DOHH2 (cell line): ENCODE measurements at regions not wholly inside any gene's neighbourhood (a gene's known extent, or its start where the extent isn't known, plus 50 kb on each side); places are given as distances from the start of the nearest gene placed in this dataset.

ENCODE experiments used
- H3F3A ChIP-seq: fragments of 200-600 bp; sonication (generic), shearing (Covaris generic); 2 replicates; pipeline ENCODE4 v1.6.0; 2016; ENCODE audit warnings: antibody characterized with exemption, mild to moderate bottlenecking; ENCODE audit not compliant: control insufficient read depth, insufficient read depth
- H3K27ac ChIP-seq: fragments of 200-600 bp; sonication (generic); 2 replicates; pipeline ENCODE4 v1.5.1; 2014; ENCODE audit warnings: low read depth, mild to moderate bottlenecking, low read length, moderate library complexity
- H3K27me3 ChIP-seq: fragments of 200-600 bp; sonication (generic); 2 replicates; pipeline ENCODE4 v1.6.1; 2014; ENCODE audit warnings: mild to moderate bottlenecking, low read length, mixed read lengths; ENCODE audit not compliant: control insufficient read depth
- H3K36me3 ChIP-seq: fragments of 200-600 bp; sonication (generic); 2 replicates; pipeline ENCODE4 v1.6.1; 2014; ENCODE audit warnings: mild to moderate bottlenecking, low read length, moderate library complexity, mixed read lengths; ENCODE audit not compliant: control insufficient read depth
- H3K4me1 ChIP-seq: fragments of 200-600 bp; sonication (generic); 2 replicates; pipeline ENCODE4 v1.6.1; 2014; ENCODE audit warnings: mild to moderate bottlenecking, low read length, mixed read lengths; ENCODE audit not compliant: control insufficient read depth
- H3K4me2 ChIP-seq: fragments of 200-600 bp; sonication (generic); 2 replicates; pipeline ENCODE4 v1.6.0; 2014; ENCODE audit warnings: mild to moderate bottlenecking, low read length, moderate library complexity
- H3K4me3 ChIP-seq: fragments of 200-600 bp; sonication (generic); 2 replicates; pipeline ENCODE4 v1.5.1; 2014; ENCODE audit warnings: mild to moderate bottlenecking, low read length, mixed read lengths
- H3K79me2 ChIP-seq: fragments of 200-600 bp; sonication (generic); 2 replicates; pipeline ENCODE4 v1.6.1; 2014; ENCODE audit warnings: mild to moderate bottlenecking, low read length, mixed read lengths; ENCODE audit not compliant: control insufficient read depth
- H3K9me2 ChIP-seq: fragments of 200-600 bp; sonication (generic); replicated peaks from 2 replicates; pipeline ENCODE4 v1.6.1; 2014; ENCODE audit warnings: mild to moderate bottlenecking, low read length, mixed read lengths; ENCODE audit not compliant: control insufficient read depth
- H3K9me3 ChIP-seq: fragments of 200-600 bp; sonication (generic); 2 replicates; pipeline ENCODE4 v1.6.1; 2014; ENCODE audit warnings: antibody characterized with exemption, low read length, mixed read lengths; ENCODE audit not compliant: control insufficient read depth, insufficient read depth
- H4K20me1 ChIP-seq: fragments of 200-600 bp; sonication (generic); 2 replicates; pipeline ENCODE4 v1.6.0; 2014; ENCODE audit warnings: low read depth, mild to moderate bottlenecking, antibody characterized with exemption, low read length, moderate library complexity; ENCODE audit not compliant: control insufficient read depth, insufficient read depth
- EZH2phosphoT487 ChIP-seq: fragments of 200-600 bp; sonication (generic); IDR thresholded peaks from 2 replicates; pipeline ENCODE4 v1.6.1; 2017; ENCODE audit warnings: borderline replicate concordance, mild to moderate bottlenecking, antibody characterized with exemption, low read length, moderate library complexity, mixed read lengths
- TF ChIP-seq, protein P1 (sequence below): fragments of 200-600 bp; sonication (generic); IDR thresholded peaks from one replicate; pipeline ENCODE4 v1.5.1; 2014; ENCODE audit warnings: antibody characterized with exemption, mild to moderate bottlenecking, low read depth, low read length; ENCODE audit not compliant: poor library complexity, severe bottlenecking

GRCh38 chr5:3346111-3346820 is 249.4 kb upstream of the IRX1 start:
- H3K36me3 ChIP-seq = no peaks in the 10 kb centered on the region
- no peak for TF ChIP-seq EZH2phosphoT487
- TF ChIP-seq, protein P1, sequence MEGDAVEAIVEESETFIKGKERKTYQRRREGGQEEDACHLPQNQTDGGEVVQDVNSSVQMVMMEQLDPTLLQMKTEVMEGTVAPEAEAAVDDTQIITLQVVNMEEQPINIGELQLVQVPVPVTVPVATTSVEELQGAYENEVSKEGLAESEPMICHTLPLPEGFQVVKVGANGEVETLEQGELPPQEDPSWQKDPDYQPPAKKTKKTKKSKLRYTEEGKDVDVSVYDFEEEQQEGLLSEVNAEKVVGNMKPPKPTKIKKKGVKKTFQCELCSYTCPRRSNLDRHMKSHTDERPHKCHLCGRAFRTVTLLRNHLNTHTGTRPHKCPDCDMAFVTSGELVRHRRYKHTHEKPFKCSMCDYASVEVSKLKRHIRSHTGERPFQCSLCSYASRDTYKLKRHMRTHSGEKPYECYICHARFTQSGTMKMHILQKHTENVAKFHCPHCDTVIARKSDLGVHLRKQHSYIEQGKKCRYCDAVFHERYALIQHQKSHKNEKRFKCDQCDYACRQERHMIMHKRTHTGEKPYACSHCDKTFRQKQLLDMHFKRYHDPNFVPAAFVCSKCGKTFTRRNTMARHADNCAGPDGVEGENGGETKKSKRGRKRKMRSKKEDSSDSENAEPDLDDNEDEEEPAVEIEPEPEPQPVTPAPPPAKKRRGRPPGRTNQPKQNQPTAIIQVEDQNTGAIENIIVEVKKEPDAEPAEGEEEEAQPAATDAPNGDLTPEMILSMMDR = no peak

GRCh38 chr5:3345195-3345594 is 250.4 kb upstream of the IRX1 start:
- H3F3A ChIP-seq = no peaks in the 10 kb centered on the region
- H3K4me1 ChIP-seq = no peaks in the 10 kb centered on the region
- no peak overlapping the region for H3K4me3 ChIP-seq
- no peaks in the 10 kb centered on the region for H3K36me3 ChIP-seq
- no peaks in the 10 kb centered on the region for H3K79me2 ChIP-seq
- H3K27me3 ChIP-seq = no peaks in the 10 kb centered on the region
- H3K9me2 ChIP-seq = no peaks in the 10 kb centered on the region
- no peaks in the 10 kb centered on the region for H4K20me1 ChIP-seq
- no peak for TF ChIP-seq EZH2phosphoT487
- TF ChIP-seq, protein P1 = no peak
- peaks cover 16% of the 10 kb centered on the region; the same call in 1 of the 2 replicates for H3K9me3 ChIP-seq
- H3K4me2 ChIP-seq = no peak overlapping the region
- H3K27ac ChIP-seq = no peak overlapping the region

More at GRCh38 chr5:3346111-3346820, 249.4 kb upstream of the IRX1 start:
- no peaks in the 10 kb centered on the region for H3K4me1 ChIP-seq
- no peaks in the 10 kb centered on the region for H3F3A ChIP-seq
- H3K27me3 ChIP-seq = no peaks in the 10 kb centered on the region
- H4K20me1 ChIP-seq = no peaks in the 10 kb centered on the region
- no peaks in the 10 kb centered on the region for H3K9me2 ChIP-seq
- no peaks in the 10 kb centered on the region for H3K79me2 ChIP-seq
- H3K9me3 ChIP-seq = peaks cover 16% of the 10 kb centered on the region; the same call in 1 of the 2 replicates
- H3K4me3 ChIP-seq = no peak overlapping the region
- H3K4me2 ChIP-seq = no peak overlapping the region
- no peak overlapping the region for H3K27ac ChIP-seq

- H3K27me3 ChIP-seq = no peaks in the 10 kb centered on the region
- peaks cover 12% of the 10 kb centered on the region; the same call in 1 of the 2 replicates for H3K9me3 ChIP-seq
- no peak overlapping the region for H3K27ac ChIP-seq
- TF ChIP-seq EZH2phosphoT487 = no peak
- H3F3A ChIP-seq = no peaks in the 10 kb centered on the region
- H3K79me2 ChIP-seq = no peaks in the 10 kb centered on the region
- no peaks in the 10 kb centered on the region for H3K4me1 ChIP-seq
- no peaks in the 10 kb centered on the region for H4K20me1 ChIP-seq
- H3K9me2 ChIP-seq = no peaks in the 10 kb centered on the region
- H3K4me2 ChIP-seq = no peak overlapping the region
- no peak overlapping the region for H3K4me3 ChIP-seq
- no peaks in the 10 kb centered on the region for H3K36me3 ChIP-seq
Observed at GRCh38 chr5:3344671-3345070, 251.0 kb upstream of the IRX1 start.

- Histone ChIP-seq H3F3A (no peaks in the 10 kb centered on the region), H3K9me3 (peaks cover 16% of the 10 kb centered on the region; the same call in 1 of the 2 replicates), H4K20me1 (no peaks in the 10 kb centered on the region), H3K9me2 (no peaks in the 10 kb centered on the region), H3K27me3 (no peaks in the 10 kb centered on the region), H3K4me2 (no peak overlapping the region), H3K4me1 (no peaks in the 10 kb centered on the region), H3K4me3 (no peak overlapping the region), H3K79me2 (no peaks in the 10 kb centered on the region), H3K27ac (no peak overlapping the region), H3K36me3 (no peaks in the 10 kb centered on the region)
- TF ChIP-seq, protein P1 = no peak
- TF ChIP-seq EZH2phosphoT487 = no peak
Observed at GRCh38 chr5:3343911-3344310, 251.7 kb upstream of the IRX1 start.
